OCI-LY1 (cell line): ENCODE measurements at regions not wholly inside any gene's neighbourhood (a gene's known extent, or its start where the extent isn't known, plus 50 kb on each side); places are given as distances from the start of the nearest gene placed in this dataset.

Experiments used
- EZH2 ChIP-seq: fragments of 200-600 bp; sonication (generic), shearing (Covaris generic); IDR thresholded peaks from 2 replicates; pipeline ENCODE4 v1.8.0; 2017; ENCODE audit warnings: borderline replicate concordance, mixed run types, mild to moderate bottlenecking, antibody characterized with exemption, low read length, moderate library complexity, mixed read lengths
- TF ChIP-seq, protein P1 (sequence below): fragments of 200-600 bp; sonication (generic), shearing (Covaris generic); IDR thresholded peaks from 2 replicates; pipeline ENCODE4 v1.5.1; 2017; ENCODE audit warnings: mild to moderate bottlenecking, antibody characterized with exemption, low read length, moderate library complexity, mixed read lengths

DNA sequence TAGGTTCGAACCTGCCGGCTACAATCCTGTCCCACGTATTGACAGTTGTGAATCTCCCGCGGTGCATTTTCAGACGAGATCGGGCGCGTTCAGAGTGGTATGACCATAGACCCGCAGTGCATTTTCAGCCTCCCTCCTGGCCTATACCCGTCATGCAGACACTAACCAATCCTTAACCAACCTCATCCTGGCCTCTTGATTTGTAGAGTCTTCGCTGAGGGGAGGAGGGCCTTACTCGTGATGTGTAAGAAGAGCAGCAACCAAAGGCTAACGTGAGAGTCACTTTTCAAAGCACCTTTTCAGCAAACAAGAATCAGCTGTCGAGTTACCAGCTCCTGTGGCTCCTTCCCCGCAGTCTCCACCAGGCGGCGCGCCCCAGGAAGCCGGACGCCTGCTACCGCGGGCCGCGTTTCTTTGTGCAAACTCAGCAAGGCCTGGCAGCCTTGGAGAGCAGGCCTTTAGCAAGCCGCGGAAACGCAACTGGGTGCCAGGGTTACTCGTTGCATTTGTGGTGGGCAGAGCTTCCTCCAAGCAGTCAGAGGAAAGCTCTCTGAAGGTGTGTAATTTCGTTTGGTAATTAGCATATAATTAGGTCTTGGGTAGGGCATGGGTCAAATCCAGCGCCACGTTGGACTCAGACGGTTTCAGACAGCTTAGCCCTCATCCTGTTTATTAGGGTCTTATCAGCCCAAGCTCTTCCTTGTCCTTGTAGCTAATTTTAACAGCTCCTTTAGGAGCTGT is 139.8 kb downstream of the OR2B2 start:
- TF ChIP-seq, protein P1, sequence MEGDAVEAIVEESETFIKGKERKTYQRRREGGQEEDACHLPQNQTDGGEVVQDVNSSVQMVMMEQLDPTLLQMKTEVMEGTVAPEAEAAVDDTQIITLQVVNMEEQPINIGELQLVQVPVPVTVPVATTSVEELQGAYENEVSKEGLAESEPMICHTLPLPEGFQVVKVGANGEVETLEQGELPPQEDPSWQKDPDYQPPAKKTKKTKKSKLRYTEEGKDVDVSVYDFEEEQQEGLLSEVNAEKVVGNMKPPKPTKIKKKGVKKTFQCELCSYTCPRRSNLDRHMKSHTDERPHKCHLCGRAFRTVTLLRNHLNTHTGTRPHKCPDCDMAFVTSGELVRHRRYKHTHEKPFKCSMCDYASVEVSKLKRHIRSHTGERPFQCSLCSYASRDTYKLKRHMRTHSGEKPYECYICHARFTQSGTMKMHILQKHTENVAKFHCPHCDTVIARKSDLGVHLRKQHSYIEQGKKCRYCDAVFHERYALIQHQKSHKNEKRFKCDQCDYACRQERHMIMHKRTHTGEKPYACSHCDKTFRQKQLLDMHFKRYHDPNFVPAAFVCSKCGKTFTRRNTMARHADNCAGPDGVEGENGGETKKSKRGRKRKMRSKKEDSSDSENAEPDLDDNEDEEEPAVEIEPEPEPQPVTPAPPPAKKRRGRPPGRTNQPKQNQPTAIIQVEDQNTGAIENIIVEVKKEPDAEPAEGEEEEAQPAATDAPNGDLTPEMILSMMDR, result peak; percentile 84
- TF ChIP-seq EZH2, result no peak
